DND-41 (cell line): ENCODE measurements at regions not wholly inside any gene's neighbourhood (a gene's known extent, or its start where the extent isn't known, plus 50 kb on each side); places are given as distances from the start of the nearest gene placed in this dataset.
"Not testable (repeated sequence)": the region's sequence is repeated elsewhere in the genome, so short reads cannot be mapped to it uniquely, and the experiment has no call there.

Source experiments
- EZH2 ChIP-seq: IDR thresholded peaks from 3 replicates; pipeline ENCODE4 v1.6.1; 2012; ENCODE audit warnings: borderline replicate concordance, low read depth, mild to moderate bottlenecking, moderate library complexity, low read length, inconsistent platforms; ENCODE audit not compliant: severe bottlenecking
- TF ChIP-seq, protein P1 (sequence below): IDR thresholded peaks from 2 replicates; pipeline ENCODE4 v1.5.1; 2012; ENCODE audit warnings: borderline replicate concordance, low read length, moderate library complexity, mild to moderate bottlenecking; ENCODE audit not compliant: poor library complexity, severe bottlenecking; ENCODE audit errors: extremely low read depth

DNA sequence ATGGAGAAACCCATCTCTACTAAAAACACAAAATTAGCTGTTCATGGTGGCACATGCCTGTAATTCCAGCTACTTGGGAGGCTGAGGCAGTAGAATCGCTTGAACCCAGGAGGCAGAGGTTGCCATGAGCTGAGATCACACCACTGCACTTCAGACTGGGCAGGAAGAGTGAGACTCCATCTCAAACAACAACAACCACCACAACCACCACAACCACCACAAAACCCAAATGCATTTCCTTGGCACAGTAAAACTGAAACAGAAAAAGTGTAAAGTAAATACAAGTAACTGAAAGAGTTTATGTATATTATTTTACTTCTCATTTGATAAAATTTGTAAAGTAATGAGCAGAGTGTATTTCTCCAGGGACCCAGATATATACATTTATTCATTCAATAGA, 1177.1 kb downstream of the FOXD4L5 start:
- TF ChIP-seq, protein P1, sequence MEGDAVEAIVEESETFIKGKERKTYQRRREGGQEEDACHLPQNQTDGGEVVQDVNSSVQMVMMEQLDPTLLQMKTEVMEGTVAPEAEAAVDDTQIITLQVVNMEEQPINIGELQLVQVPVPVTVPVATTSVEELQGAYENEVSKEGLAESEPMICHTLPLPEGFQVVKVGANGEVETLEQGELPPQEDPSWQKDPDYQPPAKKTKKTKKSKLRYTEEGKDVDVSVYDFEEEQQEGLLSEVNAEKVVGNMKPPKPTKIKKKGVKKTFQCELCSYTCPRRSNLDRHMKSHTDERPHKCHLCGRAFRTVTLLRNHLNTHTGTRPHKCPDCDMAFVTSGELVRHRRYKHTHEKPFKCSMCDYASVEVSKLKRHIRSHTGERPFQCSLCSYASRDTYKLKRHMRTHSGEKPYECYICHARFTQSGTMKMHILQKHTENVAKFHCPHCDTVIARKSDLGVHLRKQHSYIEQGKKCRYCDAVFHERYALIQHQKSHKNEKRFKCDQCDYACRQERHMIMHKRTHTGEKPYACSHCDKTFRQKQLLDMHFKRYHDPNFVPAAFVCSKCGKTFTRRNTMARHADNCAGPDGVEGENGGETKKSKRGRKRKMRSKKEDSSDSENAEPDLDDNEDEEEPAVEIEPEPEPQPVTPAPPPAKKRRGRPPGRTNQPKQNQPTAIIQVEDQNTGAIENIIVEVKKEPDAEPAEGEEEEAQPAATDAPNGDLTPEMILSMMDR: not testable (repeated sequence)
- TF ChIP-seq EZH2: not testable (repeated sequence)
